ENCODE measurements at regions not wholly inside any gene's neighbourhood (a gene's known extent, or its start where the extent isn't known, plus 50 kb on each side); places are given as distances from the start of the nearest gene placed in this dataset.

GRCh38 chr2:8380566-8380965, 301.3 kb upstream of the ID2 start:
- H3K4me1 ChIP-seq (ENCODE audit: control insufficient read depth in 4 of 4, insufficient read depth in 4 of 4, low read length in 3 of 4): no peaks in the 10 kb centered on the region
- TF ChIP-seq NR2F2 (IDR thresholded peaks at IDR 0.05) (no peak), MAX (IDR thresholded peaks at IDR 0.05) (no peak), FOXA2 (IDR thresholded peaks at IDR 0.05) (no peak), GABPA (IDR thresholded peaks at IDR 0.05 in 1 of 2, conservative IDR thresholded peaks at IDR 0.05 in 1 of 2) (no peak), RAD21 (IDR thresholded peaks at IDR 0.05) (no peak), ZBTB33 (IDR thresholded peaks at IDR 0.05) (no peak), HNF4A (conservative IDR thresholded peaks at IDR 0.05) (no peak), CTCF (IDR thresholded peaks at IDR 0.05; ENCODE audit: low read depth, low read length, missing input control) (no peak), EGR1 (IDR thresholded peaks at IDR 0.05; ENCODE audit: low read depth in 2 of 2) (no peak), RXRA (IDR thresholded peaks at IDR 0.05) (no peak), TAF1 (conservative IDR thresholded peaks at IDR 0.05) (no peak), REST (IDR thresholded peaks at IDR 0.05) (no peak), ATF3 (IDR thresholded peaks at IDR 0.05) (no peak), FOXA1 (IDR thresholded peaks at IDR 0.05) (no peak), YY1 (IDR thresholded peaks at IDR 0.05) (no peak), JUND (IDR thresholded peaks at IDR 0.05) (no peak), SP1 (IDR thresholded peaks at IDR 0.05) (no peak), HNF4G (IDR thresholded peaks at IDR 0.05) (no peak)
- no peaks in the 10 kb centered on the region for H3K9me3 ChIP-seq (ENCODE audit: control insufficient read depth in 4 of 4, low read length in 3 of 4)
- DNase-seq (ENCODE audit: low spot score): no peak
- H3K36me3 ChIP-seq (ENCODE audit: control insufficient read depth in 4 of 4, insufficient read depth in 3 of 4, low read depth in 1 of 4, low read length in 3 of 4): no peaks in the 10 kb centered on the region
- H3K9ac ChIP-seq (ENCODE audit: low read depth in 1 of 2, low read length in 2 of 2): no peak overlapping the region
- H3K27ac ChIP-seq (ENCODE audit: low read depth in 1 of 2, low read length in 2 of 2): no peak overlapping the region
- WGBS: 94% methylated on average over 3 of the region's 3 CpGs
- H3K4me3 ChIP-seq (ENCODE audit: low read depth in 1 of 3, low read length in 3 of 3): no peak overlapping the region
- no peaks in the 10 kb centered on the region for H3K27me3 ChIP-seq (ENCODE audit: control insufficient read depth in 4 of 4, insufficient read depth in 4 of 4, low read length in 3 of 4)
